22Rv1 (cell line): ENCODE measurements at regions not wholly inside any gene's neighbourhood (a gene's known extent, or its start where the extent isn't known, plus 50 kb on each side); places are given as distances from the start of the nearest gene placed in this dataset.

ENCODE experiments used
- ZFX ChIP-seq: fragments of 450-650 bp; IDR thresholded peaks from 2 replicates; pipeline ENCODE4 v1.6.1; 2017; ENCODE audit warnings: antibody characterized with exemption, borderline replicate concordance
- TF ChIP-seq, protein P1 (sequence below): fragments of 450-650 bp; IDR thresholded peaks from 2 replicates; pipeline ENCODE4 v1.5.1; 2017; ENCODE audit warnings: mild to moderate bottlenecking

- TF ChIP-seq, protein P1, sequence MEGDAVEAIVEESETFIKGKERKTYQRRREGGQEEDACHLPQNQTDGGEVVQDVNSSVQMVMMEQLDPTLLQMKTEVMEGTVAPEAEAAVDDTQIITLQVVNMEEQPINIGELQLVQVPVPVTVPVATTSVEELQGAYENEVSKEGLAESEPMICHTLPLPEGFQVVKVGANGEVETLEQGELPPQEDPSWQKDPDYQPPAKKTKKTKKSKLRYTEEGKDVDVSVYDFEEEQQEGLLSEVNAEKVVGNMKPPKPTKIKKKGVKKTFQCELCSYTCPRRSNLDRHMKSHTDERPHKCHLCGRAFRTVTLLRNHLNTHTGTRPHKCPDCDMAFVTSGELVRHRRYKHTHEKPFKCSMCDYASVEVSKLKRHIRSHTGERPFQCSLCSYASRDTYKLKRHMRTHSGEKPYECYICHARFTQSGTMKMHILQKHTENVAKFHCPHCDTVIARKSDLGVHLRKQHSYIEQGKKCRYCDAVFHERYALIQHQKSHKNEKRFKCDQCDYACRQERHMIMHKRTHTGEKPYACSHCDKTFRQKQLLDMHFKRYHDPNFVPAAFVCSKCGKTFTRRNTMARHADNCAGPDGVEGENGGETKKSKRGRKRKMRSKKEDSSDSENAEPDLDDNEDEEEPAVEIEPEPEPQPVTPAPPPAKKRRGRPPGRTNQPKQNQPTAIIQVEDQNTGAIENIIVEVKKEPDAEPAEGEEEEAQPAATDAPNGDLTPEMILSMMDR, result no peak
- TF ChIP-seq ZFX, result no peak
Observed at GRCh38 chrX:110420771-110421499, 62.3 kb downstream of the RTL9 start.
